HG03457 (cell line): ENCODE measurements at regions not wholly inside any gene's neighbourhood (a gene's known extent, or its start where the extent isn't known, plus 50 kb on each side); places are given as distances from the start of the nearest gene placed in this dataset.
"Not testable (repeated sequence)": the region's sequence is repeated elsewhere in the genome, so short reads cannot be mapped to it uniquely, and the experiment has no call there.

Experiments used
- ATAC-seq: cut with Tn5 transposase; IDR thresholded peaks from one replicate; pipeline ENCODE4 v1.9.1; 2021; ENCODE audit warnings: moderate number of reproducible peaks; ENCODE audit not compliant: unreplicated experiment

DNA sequence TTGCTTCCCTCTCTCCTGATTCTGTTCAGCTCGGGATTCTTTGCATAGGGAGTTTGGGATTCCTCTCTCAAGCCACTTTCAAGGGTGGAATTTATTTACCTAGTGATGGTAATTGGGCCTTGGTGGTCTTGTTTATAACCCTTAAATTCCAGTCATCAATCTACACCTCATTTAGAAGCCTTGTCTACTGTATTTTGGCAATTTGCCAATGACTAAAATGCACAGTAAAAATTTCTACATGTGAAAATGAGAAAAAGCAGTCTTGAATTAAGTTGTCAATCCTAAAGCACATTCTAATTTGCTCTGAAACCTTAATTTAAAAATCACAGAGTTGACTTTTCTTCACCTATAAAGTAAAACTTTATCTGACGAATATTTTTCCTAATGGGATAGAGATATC lies 749.2 kb upstream of the CRIM1 start:
- no peak for ATAC-seq

DNA sequence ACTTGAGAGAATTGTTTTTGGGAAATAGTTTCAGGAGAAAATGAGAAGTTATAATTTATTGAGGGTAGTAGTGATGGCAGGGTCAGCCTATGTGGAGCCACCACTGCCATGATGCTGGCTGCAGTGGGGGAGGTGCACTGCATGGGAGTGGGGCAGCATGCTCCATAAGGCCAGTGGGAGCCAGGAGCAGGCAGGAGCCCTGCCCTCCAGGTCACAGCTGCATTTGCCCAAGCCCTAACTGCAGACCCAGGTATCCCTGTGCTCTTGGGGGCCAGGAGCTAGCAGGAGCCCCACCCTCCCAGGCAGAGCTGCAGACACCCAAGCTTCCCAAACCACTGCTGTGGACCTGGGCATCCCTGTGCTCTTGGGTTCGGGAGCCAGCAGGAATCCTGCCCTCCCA lies 757.3 kb upstream of the CRIM1 start:
- ATAC-seq, result no peak

DNA sequence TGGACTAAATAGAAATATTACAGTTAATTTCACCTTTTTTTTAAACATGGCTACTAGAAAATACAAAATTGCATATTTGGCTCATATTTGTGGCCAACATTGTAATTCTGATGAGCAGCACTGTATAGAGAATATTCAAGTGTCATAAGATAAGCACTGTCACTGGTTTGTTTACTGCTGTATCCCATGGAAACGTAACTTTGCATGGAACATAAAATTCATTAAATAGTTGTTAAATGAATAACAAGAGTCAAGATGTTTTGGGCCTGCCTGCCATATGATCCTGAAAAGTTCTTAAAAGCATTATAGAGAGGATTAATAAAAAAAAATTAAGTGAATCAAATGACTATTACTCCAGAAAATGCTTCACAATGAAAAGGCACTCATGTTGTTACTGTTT lies 763.7 kb upstream of the CRIM1 start:
- no peak for ATAC-seq

DNA sequence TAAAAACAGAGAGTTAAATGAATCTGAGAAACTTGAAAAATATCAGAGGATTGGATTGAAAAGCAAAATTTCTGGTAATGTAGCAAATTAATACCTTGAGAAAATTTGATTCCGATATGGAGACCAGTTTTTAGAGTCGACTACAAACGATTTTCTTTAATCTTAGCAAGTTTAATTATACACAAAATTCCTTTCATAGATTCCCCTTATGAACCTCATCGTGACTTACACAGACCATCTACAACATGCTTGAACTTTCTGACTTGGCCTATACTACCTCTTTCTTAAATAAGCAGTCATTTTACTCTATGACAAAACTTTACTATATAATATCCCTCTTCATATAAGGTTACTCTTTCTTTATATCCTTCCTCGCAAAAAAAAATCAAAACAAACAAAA lies 769.6 kb upstream of the CRIM1 start:
- no peak for ATAC-seq

DNA sequence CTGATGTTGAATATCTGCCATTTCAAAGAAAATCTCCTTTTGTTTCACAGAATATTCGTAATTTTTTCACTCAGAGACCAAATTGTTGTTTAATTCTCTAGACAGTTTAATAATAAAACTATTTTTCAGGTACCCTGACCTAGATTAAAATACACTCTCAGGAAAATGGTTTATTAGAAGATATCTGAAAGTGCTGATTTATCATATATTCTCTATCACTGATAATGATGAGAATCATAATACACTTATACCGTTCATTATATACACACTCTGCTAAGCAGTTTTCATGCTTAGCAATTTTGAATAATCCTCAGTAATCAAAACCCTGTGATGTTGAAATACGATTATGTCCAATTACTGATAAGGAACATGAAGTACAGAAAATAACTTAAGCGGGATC lies 772.9 kb upstream of the CRIM1 start:
- no peak for ATAC-seq

DNA sequence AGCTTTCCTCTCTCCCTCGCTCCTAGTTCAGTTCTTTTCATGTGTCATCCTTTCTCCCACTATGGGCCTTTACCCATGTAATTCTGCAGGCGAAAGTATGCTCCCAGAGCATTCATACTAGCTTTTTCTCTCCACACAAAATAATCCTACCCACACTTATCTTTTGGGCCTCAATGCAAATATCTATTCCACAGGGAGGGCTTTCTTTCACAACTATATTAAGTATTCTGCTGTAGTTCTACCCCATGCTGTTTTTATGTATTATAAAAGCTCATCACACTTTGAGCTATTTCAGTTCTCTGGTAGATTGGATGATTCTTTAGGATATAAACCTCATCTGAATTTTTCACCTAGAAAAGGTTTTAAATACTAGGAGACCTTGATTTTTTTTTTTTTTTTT lies 774.6 kb upstream of the CRIM1 start:
- ATAC-seq, result no peak

DNA sequence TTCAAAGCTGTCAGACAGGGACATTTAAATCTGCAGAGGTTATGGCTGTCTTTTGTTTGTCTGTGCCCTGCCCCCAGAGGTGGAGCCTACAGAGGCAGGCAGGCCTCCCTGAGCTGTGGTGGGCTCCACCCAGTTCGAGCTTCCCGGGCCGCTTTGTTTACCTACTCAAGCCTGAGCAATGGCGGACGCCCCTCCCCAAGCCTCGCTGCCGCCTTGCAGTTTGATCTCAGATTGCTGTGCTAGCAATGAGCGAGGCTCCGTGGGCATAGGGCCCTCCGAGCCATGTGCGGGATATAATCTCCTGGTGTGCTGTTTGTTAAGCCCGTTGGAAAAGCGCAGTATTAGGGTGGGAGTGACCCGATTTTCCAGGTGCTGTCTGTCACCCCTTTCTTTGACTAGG lies 787.0 kb upstream of the CRIM1 start:
- not testable (repeated sequence) for ATAC-seq

DNA sequence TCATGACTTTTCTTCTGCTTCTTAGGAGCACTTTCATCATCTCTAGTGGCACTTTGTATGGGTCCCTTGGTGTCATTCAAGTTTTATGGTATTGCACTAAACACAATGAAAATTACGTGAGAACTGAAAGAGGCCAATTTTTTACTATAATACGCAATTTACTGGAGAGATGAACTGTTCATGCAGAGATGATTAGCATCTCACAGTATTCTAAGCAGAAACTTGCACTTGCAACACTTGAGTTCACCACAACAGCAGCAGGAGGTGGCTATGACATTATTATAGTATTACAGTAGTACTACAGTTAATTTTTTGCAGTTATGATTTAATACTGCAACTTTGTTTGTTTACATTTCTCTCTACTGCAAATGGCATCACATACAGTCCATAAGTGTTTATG lies 793.1 kb upstream of the CRIM1 start:
- ATAC-seq, result no peak

DNA sequence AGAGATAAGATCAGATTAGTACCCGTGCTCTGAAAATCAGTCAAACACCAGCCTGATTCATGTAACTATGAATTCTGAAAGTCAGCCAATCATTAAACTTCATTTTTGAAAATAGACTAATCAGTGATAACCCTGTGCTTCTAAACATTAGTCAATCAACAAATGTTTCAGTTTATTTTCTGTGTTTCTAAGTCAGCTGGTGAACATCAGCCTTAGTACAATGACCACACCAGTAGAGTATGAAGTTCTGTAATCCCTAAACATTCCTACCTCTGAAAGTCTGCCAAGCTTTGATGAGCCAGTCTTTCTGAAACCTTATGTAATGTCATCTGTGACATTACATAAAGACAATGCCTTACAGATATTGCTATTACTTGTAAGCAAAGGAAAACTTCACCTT lies 807.4 kb upstream of the CRIM1 start:
- ATAC-seq, result no peak

DNA sequence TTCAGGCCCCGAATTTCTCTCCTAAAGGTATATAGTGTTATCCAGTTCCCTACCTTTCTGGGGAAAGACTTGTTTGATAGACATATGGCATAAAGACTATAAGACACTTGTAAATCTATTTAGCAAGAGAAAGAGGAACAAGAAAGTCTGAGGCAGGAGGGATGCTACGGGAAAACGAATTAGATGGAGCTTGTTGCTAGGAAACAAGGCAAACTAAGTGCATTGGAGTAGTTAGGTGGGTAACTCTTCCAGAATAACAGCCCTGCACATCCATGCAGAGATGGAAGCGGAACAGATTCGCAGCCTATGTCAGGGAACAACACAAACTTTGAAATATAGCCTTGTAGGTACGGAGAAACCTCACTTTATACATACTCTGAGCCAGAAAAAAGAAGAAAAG lies 810.3 kb upstream of the CRIM1 start:
- ATAC-seq, result no peak

DNA sequence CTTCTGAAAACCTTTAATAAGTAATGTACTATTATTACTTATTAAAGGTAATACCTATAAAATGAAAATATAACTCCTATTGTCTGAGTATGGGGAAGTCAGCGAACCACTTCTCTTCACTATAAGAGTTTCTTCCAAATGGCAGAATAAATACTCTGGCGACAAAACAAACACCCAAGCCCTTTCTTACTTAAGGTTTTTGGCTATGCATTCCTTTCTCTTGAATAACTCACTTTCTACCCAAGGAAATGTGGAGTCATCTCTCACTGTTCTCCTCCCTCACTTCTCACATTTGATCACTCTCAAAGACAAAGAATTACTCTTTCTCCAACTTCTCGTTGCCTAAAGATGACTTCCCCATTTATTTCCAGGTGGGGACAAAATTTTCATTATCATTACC lies 816.8 kb upstream of the CRIM1 start:
- no peak for ATAC-seq

DNA sequence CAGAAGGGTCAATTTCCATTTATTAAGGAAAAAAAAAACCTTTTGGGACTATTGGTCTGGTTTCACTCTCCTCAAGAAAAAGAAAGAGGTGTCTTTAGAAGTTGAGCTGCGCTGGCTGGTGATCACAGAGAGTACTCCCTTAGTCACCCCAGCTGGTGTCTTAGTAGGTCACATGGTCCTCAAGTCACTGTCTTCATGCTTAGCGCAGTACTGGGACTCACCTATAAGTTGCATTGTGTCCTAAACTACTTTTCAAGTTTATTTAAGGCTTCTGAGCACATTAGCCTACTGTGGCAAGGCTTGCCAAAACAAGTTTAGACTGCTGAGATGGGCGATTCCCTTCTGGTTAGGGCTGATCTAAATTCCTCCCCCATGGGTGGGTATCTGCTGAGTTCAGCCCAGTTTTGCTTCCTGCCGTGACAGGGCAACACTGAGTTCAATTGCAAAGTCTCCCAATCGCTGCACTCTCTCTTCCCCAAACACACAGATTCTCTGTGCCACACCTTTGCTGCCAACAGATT lies 824.9 kb upstream of the CRIM1 start:
- no peak for ATAC-seq

DNA sequence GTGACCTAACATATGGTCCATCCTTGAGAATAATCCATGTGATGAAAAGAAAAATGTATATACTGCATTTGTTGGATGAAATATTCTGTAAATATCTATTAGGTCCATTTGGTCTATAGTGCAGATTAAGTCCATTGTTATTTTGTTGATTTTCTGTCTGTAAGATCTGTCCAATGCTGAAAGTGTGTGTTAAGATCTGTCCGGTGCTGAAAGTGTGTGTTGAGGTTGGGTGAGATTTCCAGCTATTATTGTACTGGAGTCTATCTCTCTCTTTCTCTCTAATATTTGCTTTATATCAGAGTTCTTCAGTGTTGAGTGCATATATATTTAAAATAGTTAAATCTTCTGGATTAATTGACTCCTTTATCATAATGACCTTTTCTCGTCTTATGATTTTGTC lies 828.8 kb upstream of the CRIM1 start:
- no peak for ATAC-seq

DNA sequence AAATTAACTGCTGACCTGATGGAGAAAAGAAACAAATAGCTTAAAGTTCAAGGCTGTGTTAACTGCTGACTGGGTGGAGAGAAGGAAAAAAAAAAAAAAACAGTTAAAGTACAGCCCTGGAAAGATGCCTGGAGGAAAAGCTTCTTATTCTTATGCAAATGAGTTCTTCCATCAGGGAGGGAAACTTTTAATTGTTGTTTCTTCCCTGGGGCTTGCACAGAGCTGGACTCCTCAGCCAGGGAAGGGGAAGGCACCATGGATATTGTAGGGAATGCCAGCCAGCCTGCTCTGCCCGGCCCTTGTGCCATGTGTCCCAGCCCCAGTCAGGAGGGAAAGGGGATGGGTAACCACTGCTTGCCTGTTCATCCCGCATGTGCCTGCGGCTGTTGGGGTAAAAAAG lies 833.1 kb upstream of the CRIM1 start:
- ATAC-seq, result no peak

DNA sequence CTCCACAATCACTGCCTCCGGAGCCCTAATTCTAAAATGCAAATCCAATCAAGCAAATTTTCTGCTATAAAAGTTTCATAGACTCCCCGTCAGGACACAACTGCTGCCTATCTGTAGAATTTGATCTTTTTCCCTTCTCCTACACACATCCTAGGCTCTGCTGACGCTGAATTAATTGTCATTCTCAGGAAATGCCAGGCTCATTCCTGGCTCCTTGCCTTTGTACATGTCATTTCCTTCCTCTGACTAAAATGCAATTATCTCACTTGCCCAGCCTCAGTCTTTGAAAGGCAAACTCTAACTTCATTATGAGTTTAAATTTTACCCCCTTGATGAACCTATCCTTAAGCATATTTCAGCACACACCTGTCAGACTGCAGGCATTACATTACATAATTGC lies 844.9 kb upstream of the CRIM1 start:
- no peak for ATAC-seq

DNA sequence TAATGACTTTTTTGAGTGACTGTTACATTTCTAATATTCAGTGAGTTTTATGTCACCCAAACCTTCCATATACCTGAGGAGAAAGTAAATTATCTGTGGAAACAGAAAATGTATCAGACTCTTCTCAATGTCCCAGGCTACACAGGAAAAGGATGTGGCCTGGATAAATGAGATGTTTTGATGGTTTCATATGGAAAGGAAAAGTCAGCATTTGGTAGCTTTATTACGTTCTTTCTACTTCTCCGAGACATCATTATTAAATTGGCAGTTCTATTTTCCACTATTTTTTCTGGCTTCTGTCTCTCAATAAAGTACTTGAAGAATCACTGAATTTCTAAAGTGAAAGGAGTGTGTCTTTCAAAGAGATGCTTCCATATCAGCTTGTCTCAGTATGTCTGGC lies 847.0 kb upstream of the CRIM1 start:
- no peak for ATAC-seq

DNA sequence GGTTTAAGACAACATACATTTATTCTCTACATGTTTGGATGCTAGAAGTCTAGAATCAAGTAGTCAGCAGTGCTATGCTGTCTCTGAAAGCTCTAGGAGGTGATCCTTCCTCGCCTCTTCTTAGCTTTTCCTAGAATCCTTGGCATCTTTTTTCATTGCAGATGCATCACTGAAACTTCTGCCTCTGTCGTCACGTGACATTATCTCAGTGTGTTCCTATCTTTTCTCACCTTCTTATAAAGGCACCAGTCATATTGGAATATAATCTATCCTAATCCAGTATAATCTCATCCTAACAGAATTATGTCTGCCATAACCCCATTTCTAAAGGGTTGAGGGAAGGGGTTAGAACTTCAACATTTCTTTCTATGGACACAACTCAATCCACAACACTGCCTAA lies 851.2 kb upstream of the CRIM1 start:
- no peak for ATAC-seq

DNA sequence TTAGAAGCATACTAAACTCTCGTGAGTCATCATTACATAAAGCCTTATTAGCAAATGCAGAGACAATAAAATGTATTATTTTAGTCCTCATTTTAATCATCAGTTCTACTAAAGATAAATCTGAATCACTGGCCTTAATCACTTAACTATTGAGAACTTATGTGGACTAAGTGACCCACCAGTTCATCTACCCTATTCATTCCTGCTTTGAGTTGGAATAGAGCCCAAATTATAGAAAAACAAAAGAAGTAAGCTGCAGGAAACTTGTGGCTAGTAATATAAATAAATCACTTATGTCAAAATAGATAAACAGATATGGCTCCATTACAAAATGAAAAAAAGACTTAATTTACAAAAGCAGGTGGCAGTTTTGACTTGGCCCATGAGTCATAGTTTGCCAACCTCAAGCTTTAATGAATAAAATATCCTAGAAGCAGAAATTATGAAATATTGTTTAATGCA lies 851.8 kb upstream of the CRIM1 start:
- no peak for ATAC-seq

DNA sequence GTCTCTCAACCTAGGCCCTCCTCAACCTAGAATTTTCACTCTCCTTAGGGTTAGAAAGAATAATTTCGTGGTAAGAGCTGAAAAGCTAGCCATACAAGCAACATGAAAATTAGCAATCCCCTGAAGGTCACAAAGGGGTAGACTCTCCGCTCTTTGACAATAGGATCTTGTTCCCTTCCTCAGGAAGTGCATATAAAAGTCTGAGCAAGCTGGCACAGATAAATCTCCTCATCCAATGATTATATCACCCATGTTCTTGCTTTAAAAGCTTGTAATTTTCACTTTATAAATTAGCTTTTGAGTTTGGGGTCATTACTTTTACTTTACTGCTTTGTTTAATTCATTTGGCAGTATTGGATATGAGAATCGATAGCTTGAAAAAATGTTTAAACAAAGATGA lies 852.3 kb upstream of the CRIM1 start:
- ATAC-seq, result no peak

DNA sequence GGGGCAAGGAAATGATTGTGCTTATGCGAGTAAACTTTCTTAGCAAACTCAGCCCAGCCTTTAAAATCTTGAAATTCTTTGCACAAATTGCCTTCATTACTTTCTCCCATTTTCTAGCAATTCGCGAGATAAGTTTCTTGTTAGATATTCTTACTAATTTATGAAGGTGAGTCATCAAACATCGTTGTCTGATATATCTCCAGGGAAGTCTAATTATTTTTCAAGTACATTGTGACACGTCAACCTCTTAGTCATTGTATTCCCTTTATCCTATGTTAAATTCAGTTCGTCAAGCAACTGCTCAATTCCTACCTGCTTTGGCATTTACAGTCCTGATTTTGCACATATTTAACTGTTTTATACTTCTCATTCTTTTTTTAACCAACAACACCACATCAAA lies 854.5 kb upstream of the CRIM1 start:
- ATAC-seq, result no peak

DNA sequence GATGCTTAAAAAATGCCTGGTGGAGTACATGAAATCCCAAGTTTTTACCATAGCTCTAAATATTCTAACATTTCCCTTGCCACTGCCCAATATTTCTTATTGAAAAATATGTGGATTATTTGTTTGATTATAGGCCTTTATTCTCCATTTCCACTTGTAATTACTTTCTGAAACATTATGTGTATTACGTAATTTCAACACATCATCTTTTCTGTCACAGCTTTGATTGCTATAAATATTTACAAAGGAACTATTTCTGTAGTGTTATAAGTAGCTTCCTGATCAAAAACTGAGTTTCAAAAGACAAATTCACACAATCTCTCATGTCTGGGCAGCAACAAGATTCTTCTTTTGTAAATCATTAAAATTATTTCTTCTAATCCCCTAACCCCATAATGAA lies 859.6 kb upstream of the CRIM1 start:
- ATAC-seq, result no peak

DNA sequence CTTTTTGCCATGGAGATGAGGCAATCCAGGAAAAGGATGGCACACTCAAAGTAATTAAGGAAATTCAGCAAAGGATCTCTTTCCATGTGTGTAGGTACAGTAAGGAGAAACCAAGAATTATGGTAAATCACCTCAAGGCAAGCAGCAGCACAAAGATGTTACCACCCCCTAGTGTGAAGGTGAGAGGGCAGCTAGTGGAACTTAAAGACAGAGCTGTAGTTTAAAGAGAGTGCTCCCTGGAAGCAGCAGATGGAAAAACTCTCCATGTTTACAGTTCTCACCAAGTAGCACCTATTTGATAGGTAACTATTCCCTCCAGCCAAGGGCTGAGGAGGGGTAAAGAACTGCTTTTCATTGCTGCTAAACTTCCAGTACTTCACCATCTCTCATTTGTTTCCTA lies 860.4 kb upstream of the CRIM1 start:
- ATAC-seq, result no peak

DNA sequence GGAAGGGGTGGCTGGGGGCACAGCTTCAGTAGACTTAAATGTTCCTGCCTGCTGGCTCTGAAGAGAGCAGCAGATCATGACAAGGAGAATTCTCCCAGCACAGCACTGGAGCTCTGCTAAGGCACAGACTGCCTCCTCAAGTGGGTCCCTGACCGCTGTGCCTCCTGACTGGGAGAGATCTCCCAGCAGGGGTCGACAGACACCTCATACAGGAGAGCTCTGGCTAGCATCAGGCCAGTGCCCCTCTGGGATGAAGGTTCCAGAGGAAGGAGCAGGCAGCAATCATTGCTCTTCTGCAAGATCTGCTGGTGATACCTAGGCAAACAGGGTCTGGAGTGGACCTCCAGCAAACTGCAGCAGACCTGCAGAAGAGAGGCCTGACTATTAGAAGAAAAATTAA lies 877.5 kb upstream of the CRIM1 start:
- ATAC-seq, result not testable (repeated sequence)

DNA sequence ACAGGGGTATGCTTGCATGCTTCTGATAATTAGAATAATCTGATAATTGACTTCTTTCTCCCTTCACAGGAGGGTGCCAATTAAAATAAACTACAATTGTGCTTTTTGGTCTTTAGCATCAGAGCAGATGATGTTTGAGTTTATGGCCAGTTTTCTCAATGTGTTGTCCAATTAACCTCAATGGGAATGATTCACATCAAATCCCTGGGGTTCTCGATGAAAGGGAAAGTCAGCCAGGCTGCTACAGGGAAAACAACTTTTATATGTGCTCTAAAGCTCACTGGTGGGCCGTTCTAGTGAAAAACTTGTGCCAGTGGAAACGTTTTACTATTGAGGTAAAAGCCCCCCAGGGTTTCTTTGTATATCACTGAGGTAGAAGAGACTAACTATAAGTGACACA lies 887.3 kb upstream of the CRIM1 start:
- no peak for ATAC-seq
